HG03139 (cell line): ENCODE measurements at regions not wholly inside any gene's neighbourhood (a gene's known extent, or its start where the extent isn't known, plus 50 kb on each side); places are given as distances from the start of the nearest gene placed in this dataset.
"Not testable (repeated sequence)": the region's sequence is repeated elsewhere in the genome, so short reads cannot be mapped to it uniquely, and the experiment has no call there.

Source experiments
- ATAC-seq: cut with Tn5 transposase; IDR thresholded peaks from one replicate; pipeline ENCODE4 v1.9.1; 2021; ENCODE audit not compliant: unreplicated experiment

DNA sequence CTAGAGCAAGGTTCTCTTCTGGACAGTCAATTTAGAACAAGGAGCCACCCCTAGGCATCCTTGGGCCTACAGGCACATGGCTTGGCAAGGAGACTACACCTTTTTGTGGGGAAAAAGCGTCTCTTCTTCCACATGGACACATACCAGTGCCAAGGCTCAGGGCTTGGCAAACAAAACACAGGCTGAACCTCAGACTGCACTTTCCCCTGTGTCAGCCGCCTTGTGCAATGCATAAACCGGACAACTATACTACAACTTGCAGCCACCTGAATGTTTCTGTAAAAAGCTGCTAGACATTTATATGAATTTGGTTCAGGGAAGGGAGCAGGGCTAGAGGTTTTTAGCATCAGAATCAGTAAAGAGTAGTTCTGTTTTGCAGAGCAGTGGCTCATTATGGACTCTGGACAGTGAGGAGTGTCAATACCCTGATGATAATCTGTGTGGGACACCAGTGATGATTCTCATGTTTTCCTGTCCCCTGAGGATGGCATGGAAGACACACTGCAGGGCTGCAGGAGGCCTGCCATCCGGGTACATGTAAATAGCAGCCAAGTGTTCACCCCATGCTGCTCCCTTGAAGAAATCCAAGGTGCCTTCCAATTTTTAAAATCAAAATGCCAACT lies 118.9 kb downstream of the GATA3 start:
- ATAC-seq, result no peak

DNA sequence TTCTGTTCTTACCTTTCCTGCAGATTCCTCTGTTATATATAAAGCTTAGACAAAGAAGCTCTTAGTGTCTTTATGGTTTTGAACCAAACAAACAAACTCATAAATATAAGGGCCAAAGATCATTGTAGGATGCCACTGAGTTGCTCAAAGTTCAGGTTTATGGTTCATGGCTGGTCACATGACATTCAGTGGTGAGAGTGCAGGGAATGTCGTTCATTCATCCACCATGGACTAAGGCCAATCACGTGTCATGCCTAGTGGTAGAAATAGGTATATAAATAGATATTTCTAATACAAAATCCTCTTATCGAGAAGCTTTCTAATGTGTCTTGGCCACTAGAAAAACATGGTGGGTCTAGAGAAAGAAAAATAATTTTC lies 119.4 kb downstream of the GATA3 start:
- no peak for ATAC-seq

DNA sequence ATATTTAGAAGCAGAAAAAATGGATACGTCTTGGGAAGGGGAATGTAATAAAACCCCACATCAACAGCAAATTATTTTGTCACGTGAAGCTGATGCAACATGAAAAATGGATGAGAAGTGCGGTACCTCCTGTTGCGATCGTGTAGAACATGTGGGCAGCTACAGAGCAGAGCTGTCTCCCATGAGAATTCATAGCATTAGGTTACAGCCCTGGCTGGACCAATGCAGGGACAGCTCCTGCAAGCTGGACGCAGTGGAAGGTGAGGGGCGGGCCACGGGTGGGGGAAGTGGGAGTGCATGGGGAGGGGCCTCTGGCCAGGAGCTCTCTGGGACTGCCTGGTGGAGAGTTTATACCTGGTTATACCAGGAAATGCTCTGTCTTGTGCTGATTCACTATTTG lies 120.3 kb downstream of the GATA3 start:
- ATAC-seq, result no peak

DNA sequence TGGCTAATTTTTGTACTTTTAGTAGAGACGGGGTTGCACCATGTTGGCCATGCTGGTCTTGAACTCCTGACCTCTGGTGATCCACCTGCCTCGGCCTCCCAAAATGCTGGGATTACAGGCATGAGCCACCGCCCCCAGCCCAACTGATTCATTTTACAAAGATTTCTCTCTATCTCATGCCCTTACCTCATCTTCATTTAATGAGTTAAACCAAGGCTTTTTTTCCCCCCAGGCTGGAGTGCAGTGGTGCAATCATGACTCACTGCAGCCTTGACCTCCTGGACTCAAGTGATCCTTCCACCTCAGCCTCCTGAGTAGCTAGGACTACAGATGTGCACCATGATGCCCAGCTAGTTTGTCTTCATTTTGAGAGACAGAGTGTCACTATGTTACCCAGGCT lies 123.0 kb downstream of the GATA3 start:
- not testable (repeated sequence) for ATAC-seq

DNA sequence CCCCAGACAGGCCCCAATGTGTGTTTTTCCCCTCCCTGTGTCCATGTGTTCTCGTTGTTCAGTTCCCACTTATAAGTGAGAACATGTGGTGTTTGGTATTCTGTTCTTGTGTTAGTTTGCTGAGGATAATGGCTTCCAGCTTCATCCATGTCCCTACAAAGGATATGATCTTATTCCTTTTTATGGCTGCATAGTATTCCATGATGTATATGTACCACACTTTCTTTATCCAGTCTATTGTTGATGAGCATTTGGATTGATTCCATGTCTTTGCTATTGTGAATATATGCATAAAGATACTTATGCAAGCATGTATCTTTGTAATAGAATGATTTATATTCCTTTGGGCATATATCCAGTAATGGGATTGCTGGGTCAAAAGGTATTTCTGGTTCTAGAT lies 125.3 kb downstream of the GATA3 start:
- not testable (repeated sequence) for ATAC-seq

DNA sequence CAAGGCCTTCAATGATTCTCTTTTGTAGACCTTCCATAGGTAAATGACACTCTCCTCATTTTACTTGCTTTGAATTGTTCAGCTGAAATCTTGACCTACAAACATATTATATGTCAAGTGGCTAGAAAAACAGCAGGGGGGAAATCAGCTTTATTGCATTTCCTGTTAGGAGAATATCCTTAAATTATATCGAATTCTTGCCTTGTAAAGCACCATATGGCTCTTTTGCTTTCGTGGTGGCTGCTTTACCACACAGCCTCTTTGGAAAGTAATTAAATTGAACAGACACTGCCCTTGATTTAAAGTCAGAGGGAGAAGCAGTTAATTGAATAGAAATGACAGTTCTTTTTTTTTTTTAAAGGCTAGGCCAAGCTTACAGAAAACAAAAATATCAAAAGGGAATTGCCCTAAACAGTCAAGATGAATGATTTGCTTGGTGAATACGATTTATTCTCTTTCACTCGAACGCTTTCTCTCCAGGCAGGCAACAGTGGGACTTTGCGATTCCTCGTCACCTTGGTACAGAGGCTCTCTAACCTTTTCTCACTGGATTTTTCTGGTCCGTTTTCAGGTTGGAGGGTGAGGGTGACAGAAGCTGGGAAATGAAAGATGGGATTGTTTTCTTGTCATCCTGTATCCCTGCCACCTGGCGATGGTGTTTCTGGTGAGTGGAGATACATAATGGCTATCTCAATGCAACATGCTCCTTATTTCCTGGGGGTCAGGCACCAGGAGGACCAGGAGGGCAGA lies 126.0 kb downstream of the GATA3 start:
- ATAC-seq, result no peak

GRCh38 chr10:8181496-8182157 lies 127.1 kb downstream of the GATA3 start:
- no peak for ATAC-seq

DNA sequence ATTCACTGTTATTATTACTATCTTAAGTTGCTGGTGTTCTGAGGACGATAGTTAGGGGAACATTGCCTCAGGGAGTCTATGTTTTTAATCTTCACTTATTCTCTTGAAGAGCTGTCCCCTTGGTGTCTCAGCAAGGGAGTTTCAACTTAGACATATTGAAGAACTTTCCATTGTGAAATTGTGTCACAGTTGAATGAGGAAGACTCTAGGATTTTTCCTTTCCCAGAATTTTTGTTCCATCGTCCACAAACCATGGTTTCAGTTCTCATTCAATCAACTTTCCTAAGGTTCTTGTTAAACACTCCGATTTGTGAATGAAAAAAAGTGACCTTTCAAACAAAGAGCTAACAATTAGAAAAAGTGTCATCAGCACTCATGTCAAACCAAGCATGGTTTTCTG lies 128.3 kb downstream of the GATA3 start:
- no peak for ATAC-seq

DNA sequence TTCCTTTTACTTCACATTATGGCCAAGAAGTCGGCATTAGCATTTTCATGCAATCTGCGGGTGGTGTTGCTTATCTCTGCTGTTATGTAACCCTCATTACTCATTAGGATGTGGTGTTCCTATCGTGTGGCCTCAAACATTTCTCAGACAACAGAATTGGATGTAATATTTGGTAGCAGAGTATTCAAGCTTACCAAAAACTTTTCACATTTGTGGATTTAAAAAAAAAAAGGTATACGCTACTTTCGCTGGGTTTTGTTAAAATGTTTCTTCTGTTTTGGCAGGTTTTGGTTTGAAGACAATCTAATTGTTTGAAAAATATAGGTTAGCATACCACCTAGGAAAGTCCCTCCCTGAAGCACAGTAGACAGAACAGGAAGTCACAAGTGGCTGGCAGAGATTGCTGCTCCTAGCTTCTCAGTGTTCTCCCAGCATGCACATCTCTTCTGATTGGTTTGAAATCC lies 128.8 kb downstream of the GATA3 start:
- ATAC-seq, result no peak

DNA sequence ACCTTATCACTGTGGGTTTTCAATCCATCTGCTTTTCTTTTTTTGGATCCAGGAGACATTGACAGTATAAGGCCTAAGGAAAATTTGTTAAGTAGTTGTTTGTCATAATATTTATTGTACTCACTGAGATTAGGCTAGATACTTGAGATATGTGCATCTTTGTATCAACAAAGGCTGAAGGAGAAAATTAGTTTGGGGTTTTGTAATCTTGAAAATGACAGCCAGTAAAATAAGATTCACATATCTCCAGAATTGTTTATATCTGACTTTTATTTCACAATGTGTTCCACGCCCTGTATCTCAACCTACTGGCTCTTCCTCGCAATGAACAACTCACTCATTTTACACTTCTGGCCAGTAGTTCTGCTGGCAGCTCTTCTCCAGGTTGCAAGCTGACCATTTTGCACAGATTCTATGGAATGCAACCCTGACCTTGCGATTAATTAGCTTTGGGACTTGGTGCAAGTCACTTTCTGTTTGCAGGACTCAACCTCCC lies 132.7 kb downstream of the GATA3 start:
- ATAC-seq, result no peak

DNA sequence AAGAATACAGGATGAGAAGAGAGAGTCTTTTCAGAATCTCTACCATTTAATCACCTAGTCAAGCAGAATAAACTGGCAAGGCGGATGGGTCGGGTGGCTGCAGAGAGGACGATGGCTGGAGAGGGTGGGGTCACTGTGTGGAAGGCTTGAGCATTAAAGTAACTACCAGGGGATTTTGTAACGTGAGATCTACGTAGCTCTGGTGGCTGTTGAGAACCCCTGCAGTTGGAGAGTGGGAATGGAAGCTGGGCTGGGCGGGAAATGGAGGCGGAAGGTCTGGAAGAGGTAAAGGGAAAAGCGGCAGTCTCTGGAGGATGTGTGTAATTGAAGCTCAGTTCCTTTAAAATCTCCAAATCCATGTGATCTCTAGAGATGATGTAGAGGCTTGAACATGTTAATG lies 135.0 kb downstream of the GATA3 start:
- ATAC-seq, result no peak

GRCh38 chr10:8192301-8192700 lies 137.8 kb downstream of the GATA3 start:
- ATAC-seq, result no peak

GRCh38 chr10:8193546-8193945 lies 139.1 kb downstream of the GATA3 start:
- no peak for ATAC-seq

DNA sequence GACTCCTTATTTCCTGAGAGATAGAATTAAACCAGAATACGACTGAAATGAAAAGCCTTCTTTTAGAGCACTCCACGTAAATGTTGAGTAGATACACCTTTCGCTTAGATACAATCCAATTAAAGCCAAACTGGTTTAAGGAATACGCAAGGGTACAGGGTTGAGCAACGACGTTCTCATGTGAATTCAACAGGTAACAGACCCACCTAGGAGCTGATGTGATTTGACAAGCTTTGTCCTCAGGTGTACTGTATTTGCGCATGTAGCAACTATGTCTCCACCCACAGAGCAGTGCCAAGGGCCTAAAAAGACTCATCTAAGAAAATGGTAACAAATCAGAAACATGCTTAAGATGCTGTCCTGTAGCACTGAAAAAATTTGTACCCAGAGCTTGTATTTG lies 139.6 kb downstream of the GATA3 start:
- ATAC-seq, result no peak

GRCh38 chr10:8206882-8207281 lies 152.4 kb downstream of the GATA3 start:
- ATAC-seq, result no peak

DNA sequence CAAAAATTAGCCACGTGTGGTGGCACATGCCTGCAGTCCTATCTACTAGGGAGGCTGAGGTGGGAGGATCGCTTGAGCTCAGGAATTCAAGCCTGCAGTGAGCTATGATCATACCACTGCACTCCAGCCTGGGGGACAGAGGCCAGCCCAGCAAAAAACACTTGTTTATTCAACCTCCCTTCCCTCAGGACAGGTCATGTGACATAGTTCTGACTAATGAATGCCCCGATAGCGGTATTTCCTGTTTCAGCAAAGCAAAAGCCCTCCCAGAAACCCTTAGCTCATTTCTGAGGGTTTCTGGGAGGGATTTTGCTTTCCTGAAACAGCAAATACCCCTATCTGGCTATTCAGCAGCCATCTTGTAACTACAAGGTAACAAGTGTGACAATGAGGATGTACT lies 157.1 kb downstream of the GATA3 start:
- no peak for ATAC-seq

- ATAC-seq, result no peak
Measured at GRCh38 chr10:8213735-8214134, 159.2 kb downstream of the GATA3 start.

DNA sequence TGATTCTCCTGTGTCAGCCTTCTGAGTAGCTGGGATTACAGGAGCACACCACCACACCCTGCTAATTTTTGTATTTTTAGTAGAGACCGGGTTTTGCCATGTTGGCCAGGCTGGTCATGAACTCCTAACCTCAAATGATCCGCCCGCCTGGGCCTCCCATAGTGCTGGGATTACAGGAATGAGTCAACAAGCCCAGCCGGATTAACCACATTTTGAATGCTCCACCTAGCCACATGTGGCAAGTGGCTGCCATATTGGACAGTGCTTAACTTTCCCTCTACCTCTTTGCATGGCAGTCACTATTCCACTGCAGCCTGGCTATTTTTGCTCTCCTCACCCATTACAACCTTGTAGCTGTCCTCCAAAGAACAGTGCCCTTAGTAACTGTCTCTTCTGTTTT lies 160.1 kb downstream of the GATA3 start:
- no peak for ATAC-seq

DNA sequence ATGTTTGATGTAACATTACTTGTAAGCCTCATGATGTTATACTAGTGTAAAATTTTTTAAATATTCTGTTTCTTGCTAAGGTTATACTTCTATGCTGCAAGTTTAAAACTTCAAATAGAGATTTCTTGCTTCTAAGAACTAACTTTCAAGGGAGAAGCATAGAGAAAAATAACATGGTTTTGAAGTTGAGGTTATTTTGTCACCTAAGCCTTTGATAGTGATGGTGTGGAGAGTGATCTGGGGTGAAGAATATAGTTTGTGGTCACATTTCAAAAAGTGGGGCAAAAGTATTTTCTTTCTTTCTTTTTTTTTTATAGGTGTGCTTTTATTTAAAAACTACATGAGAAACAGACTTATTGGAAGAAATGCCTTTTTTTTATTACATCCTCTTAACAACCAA lies 162.4 kb downstream of the GATA3 start:
- no peak for ATAC-seq

DNA sequence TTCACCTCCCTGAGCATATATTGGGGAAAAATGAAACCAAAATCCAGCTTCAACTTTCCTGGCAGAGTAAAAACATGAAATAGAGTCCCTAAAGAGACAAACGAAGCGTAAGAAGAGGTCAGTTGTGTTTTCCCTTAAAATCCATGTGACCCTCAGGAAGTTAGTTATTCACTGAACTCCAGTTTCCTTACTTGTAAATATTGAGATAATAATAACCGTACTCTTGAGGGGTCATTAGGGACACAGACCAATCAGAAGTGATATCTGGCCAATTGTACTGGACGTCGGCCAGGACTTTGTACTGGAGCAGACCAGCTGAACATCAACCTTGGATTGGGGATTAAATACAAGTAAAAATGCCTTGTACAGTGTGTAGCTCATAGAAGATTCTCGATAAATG lies 167.0 kb downstream of the GATA3 start:
- no peak for ATAC-seq

- no peak for ATAC-seq
Measured at GRCh38 chr10:8224591-8224990, 170.1 kb downstream of the GATA3 start.

DNA sequence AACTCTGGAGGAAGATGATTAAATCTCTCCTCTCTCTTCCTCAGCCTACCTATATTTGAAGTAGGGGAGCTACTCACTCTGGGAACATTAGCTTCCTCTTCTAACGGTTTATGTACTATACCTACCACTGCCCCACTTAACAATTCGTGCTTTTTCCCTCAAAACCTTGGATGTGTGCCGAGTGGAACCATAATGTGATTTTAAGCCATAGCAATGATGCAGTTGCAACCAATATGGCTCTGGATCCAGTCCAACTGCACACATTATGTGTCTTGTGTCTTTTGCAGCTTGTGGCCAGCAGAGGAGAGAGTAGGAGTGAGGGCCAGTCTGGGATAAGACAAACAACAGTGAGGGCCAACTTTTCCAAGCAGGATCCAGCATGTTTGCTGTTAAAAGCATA lies 170.7 kb downstream of the GATA3 start:
- no peak for ATAC-seq
